ENCODE measurements at regions not wholly inside any gene's neighbourhood (a gene's known extent, or its start where the extent isn't known, plus 50 kb on each side); places are given as distances from the start of the nearest gene placed in this dataset.

DNA sequence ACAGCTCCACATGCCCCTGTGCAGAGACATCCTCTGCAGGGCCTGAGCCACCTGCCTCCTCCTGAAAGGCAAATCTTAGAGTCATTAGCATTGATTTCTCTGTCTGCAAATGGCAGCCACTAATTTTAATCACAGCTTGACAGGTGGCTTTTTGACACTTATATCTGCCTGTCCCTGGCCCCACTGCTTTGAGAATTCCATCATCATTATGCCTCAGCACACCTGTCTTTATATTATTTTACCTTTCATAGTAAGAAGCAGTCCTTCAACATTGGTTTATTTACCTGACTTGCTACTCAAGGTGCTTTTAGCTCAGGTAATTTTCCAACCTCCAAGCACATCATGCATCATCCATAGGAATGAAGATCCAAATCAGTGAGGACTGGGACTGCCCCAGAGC, 451.3 kb downstream of the MTRR start:
- intact Hi-C loops (cut with DNase I, micrococcal nuclease): no loop called here
- TF ChIP-seq, protein P1, sequence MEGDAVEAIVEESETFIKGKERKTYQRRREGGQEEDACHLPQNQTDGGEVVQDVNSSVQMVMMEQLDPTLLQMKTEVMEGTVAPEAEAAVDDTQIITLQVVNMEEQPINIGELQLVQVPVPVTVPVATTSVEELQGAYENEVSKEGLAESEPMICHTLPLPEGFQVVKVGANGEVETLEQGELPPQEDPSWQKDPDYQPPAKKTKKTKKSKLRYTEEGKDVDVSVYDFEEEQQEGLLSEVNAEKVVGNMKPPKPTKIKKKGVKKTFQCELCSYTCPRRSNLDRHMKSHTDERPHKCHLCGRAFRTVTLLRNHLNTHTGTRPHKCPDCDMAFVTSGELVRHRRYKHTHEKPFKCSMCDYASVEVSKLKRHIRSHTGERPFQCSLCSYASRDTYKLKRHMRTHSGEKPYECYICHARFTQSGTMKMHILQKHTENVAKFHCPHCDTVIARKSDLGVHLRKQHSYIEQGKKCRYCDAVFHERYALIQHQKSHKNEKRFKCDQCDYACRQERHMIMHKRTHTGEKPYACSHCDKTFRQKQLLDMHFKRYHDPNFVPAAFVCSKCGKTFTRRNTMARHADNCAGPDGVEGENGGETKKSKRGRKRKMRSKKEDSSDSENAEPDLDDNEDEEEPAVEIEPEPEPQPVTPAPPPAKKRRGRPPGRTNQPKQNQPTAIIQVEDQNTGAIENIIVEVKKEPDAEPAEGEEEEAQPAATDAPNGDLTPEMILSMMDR (IDR thresholded peaks at IDR 0.05): no peak

GRCh38 chr5:8321272-8321671, 452.3 kb downstream of the MTRR start:
- ATAC-seq (no peak), DNase-seq (no peak)
- H3K4me3 ChIP-seq: no peak overlapping the region
- H3K36me3 ChIP-seq (ENCODE audit: low read depth): no peaks in the 10 kb centered on the region
- H3K9me3 ChIP-seq: no peaks in the 10 kb centered on the region
- TF ChIP-seq, protein P1 (IDR thresholded peaks at IDR 0.05): no peak
- intact Hi-C loops (cut with DNase I, micrococcal nuclease): no loop called here
- no peaks in the 10 kb centered on the region for H3K4me1 ChIP-seq (ENCODE audit: low read depth)

More for the DNA sequence above, 451.3 kb downstream of the MTRR start:
- no peaks in the 10 kb centered on the region for H3K9me3 ChIP-seq
- H3K36me3 ChIP-seq (ENCODE audit: low read depth): no peaks in the 10 kb centered on the region
- ATAC-seq (no peak), DNase-seq (no peak)
- H3K4me3 ChIP-seq: no peak overlapping the region
- H3K4me1 ChIP-seq (ENCODE audit: low read depth): no peaks in the 10 kb centered on the region

- ATAC-seq: no peak
- TF ChIP-seq, protein P1 (IDR thresholded peaks at IDR 0.05): no peak
- intact Hi-C loops (cut with DNase I, micrococcal nuclease): no loop called here
- no peak overlapping the region for H3K4me3 ChIP-seq
- DNase-seq: no peak
- no peaks in the 10 kb centered on the region for H3K9me3 ChIP-seq
- no peaks in the 10 kb centered on the region for H3K36me3 ChIP-seq (ENCODE audit: low read depth)
- no peaks in the 10 kb centered on the region for H3K4me1 ChIP-seq (ENCODE audit: low read depth)
Observed at GRCh38 chr5:8322484-8322883, 453.5 kb downstream of the MTRR start.

DNA sequence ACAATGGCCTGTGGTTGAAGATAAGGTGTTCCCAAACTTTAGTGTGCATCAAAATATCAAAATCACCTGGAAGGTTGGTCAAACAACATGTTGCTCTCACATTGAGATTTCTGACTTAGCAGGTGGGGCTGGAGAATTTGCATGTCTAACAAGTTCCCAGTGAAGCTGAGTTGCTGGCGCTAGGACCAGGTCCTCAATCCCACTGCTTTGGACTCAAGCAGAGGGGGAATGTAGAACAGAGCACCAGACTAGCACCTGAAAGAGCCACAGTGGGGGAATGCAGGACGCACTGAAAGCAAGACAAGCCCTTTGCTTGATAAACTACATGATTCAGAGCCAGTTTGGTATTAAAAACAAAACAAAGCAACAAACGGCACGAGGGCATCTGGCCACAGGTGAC, 458.1 kb downstream of the MTRR start:
- no peaks in the 10 kb centered on the region for H3K9me3 ChIP-seq
- no peaks in the 10 kb centered on the region for H3K4me1 ChIP-seq (ENCODE audit: low read depth)
- no peak for ATAC-seq
- H3K4me3 ChIP-seq: no peak overlapping the region
- TF ChIP-seq, protein P1 (IDR thresholded peaks at IDR 0.05): no peak
- no peaks in the 10 kb centered on the region for H3K36me3 ChIP-seq (ENCODE audit: low read depth)
- intact Hi-C loops (cut with DNase I, micrococcal nuclease): no loop called here
- DNase-seq: no peak

GRCh38 chr5:8329773-8330172, 460.8 kb downstream of the MTRR start:
- Histone ChIP-seq H3K4me1 (ENCODE audit: low read depth) (no peaks in the 10 kb centered on the region), H3K4me3 (no peak overlapping the region), H3K36me3 (ENCODE audit: low read depth) (no peaks in the 10 kb centered on the region), H3K9me3 (no peaks in the 10 kb centered on the region)
- intact Hi-C loops (cut with DNase I, micrococcal nuclease): no loop called here
- TF ChIP-seq, protein P1 (IDR thresholded peaks at IDR 0.05): no peak
- no peak for ATAC-seq
- DNase-seq: no peak

Data from mucosa of descending colon (tissue), 3 donors.